ENCODE measurements at regions not wholly inside any gene's neighbourhood (a gene's known extent, or its start where the extent isn't known, plus 50 kb on each side); places are given as distances from the start of the nearest gene placed in this dataset.

DNA sequence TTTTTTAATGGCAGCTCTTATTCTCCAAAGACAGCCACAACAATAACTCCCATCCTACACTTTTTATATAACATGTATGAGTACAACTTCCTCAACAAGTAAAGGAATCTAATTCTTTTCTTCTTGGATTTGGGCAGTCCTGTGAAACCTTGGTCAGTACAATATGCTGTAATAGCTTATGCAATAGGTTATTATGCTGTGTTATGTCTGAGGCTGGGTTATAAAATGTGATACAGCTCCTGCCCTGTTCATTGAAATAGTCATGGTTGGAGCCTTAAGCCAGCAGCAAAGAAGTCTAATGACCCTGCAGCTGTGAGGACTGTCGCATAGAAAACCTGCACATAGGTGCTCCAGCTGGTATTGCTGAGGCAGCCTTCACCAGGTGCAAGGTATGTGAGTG lies 215.8 kb upstream of the RASGEF1B start:
- H3K9me3 Mint-ChIP-seq = no peaks in the 10 kb centered on the region
- no peaks in the 10 kb centered on the region for H3K79me2 ChIP-seq (ENCODE audit: low read depth)
- no peaks in the 10 kb centered on the region for H3K9me3 ChIP-seq (ENCODE audit: low read depth)
- H2AFZ ChIP-seq (replicated peaks) = no peak overlapping the region
- no peaks in the 10 kb centered on the region for H3K36me3 ChIP-seq
- no peak overlapping the region for H3K27ac ChIP-seq
- DNase-seq (ENCODE audit: low spot score) = no peak
- no peak overlapping the region for H3K4me2 ChIP-seq
- no peak overlapping the region for H3K27ac Mint-ChIP-seq
- no peaks in the 10 kb centered on the region for H3F3A ChIP-seq (ENCODE audit: low read depth)
- H3K4me1 ChIP-seq = peaks cover 11% of the 10 kb centered on the region
- H4K20me1 ChIP-seq (ENCODE audit: low read depth) = no peaks in the 10 kb centered on the region
- H3K4me1 Mint-ChIP-seq = peaks cover 9% of the 10 kb centered on the region
- no peak overlapping the region for H3K4me3 ChIP-seq
- H3K36me3 Mint-ChIP-seq = no peaks in the 10 kb centered on the region
- no peaks in the 10 kb centered on the region for H3K27me3 Mint-ChIP-seq (ENCODE audit: insufficient read depth, low read depth)
- no peak overlapping the region for H3K9ac ChIP-seq
- no peak overlapping the region for H3K4me3 Mint-ChIP-seq
- no peak for TF ChIP-seq EZH2 (IDR thresholded peaks at IDR 0.05)
- no peak for TF ChIP-seq EZH2phosphoT487 (IDR thresholded peaks at IDR 0.05)
- TF ChIP-seq, protein P1, sequence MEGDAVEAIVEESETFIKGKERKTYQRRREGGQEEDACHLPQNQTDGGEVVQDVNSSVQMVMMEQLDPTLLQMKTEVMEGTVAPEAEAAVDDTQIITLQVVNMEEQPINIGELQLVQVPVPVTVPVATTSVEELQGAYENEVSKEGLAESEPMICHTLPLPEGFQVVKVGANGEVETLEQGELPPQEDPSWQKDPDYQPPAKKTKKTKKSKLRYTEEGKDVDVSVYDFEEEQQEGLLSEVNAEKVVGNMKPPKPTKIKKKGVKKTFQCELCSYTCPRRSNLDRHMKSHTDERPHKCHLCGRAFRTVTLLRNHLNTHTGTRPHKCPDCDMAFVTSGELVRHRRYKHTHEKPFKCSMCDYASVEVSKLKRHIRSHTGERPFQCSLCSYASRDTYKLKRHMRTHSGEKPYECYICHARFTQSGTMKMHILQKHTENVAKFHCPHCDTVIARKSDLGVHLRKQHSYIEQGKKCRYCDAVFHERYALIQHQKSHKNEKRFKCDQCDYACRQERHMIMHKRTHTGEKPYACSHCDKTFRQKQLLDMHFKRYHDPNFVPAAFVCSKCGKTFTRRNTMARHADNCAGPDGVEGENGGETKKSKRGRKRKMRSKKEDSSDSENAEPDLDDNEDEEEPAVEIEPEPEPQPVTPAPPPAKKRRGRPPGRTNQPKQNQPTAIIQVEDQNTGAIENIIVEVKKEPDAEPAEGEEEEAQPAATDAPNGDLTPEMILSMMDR (IDR thresholded peaks at IDR 0.05) = no peak
- no peaks in the 10 kb centered on the region for H3K27me3 ChIP-seq

DNA sequence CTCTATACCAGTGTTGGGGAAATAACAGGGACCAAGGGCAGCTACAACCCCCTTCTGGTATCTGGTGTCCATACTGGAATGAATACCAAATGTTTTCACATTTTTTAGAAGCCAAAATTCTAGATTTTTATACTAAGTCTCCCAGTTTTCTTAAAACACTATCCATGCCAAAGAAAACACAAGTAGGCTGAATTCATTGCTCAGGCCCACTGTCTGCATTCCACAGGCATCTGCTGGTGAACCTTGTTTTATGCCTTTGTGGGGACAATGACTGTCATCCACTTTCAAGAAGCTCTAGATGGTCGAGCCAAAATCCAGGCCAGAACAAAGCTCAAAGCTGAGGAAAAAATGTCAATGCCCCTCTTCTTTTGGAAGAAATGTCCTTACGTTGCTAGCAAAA lies 213.4 kb upstream of the RASGEF1B start:
- Histone ChIP-seq H3K4me2 (no peak overlapping the region), H3K36me3 (no peaks in the 10 kb centered on the region), H2AFZ (replicated peaks) (no peak overlapping the region), H3K27me3 (no peaks in the 10 kb centered on the region), H3K27ac (no peak overlapping the region), H3F3A (ENCODE audit: low read depth) (no peaks in the 10 kb centered on the region), H3K4me1 (peaks cover 24% of the 10 kb centered on the region), H4K20me1 (ENCODE audit: low read depth) (no peaks in the 10 kb centered on the region), H3K9me3 (ENCODE audit: low read depth) (no peaks in the 10 kb centered on the region), H3K9ac (no peak overlapping the region), H3K79me2 (ENCODE audit: low read depth) (no peaks in the 10 kb centered on the region), H3K4me3 (no peak overlapping the region)
- Mint-ChIP-seq H3K27ac (no peak overlapping the region), H3K9me3 (no peaks in the 10 kb centered on the region), H3K4me1 (peaks cover 7% of the 10 kb centered on the region), H3K36me3 (no peaks in the 10 kb centered on the region), H3K4me3 (no peak overlapping the region), H3K27me3 (ENCODE audit: insufficient read depth, low read depth) (no peaks in the 10 kb centered on the region)
- TF ChIP-seq, protein P1 (IDR thresholded peaks at IDR 0.05) = no peak
- TF ChIP-seq EZH2phosphoT487 (IDR thresholded peaks at IDR 0.05) (no peak), EZH2 (IDR thresholded peaks at IDR 0.05) (no peak)
- DNase-seq (ENCODE audit: low spot score) = no peak

DNA sequence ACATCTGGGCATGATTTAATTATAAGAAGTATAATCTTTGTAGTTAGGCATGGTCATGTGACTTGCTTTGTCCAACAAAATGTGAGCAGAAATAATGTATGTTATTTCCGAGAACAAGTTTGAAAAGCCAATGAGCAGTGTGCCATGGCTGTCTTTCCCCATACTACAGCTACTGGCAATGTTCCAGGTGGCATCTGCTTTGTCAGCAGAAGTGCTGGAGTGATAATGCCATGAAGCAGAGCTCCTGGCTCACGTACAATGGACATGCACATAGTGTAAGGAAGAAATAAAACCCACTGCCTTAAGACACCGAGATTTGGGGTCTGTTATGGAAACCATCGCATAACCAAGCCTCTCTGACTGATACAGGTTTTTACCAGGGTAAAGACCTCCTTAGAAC lies 212.6 kb upstream of the RASGEF1B start:
- Mint-ChIP-seq H3K4me1 (peaks cover 7% of the 10 kb centered on the region), H3K27me3 (ENCODE audit: insufficient read depth, low read depth) (no peaks in the 10 kb centered on the region), H3K36me3 (no peaks in the 10 kb centered on the region), H3K9me3 (no peaks in the 10 kb centered on the region), H3K4me3 (no peak overlapping the region), H3K27ac (no peak overlapping the region)
- no peak overlapping the region for H3K27ac ChIP-seq
- H3K36me3 ChIP-seq = no peaks in the 10 kb centered on the region
- H2AFZ ChIP-seq (replicated peaks) = no peak overlapping the region
- H3K9ac ChIP-seq = no peak overlapping the region
- H3K4me3 ChIP-seq = no peak overlapping the region
- H4K20me1 ChIP-seq (ENCODE audit: low read depth) = no peaks in the 10 kb centered on the region
- no peaks in the 10 kb centered on the region for H3K79me2 ChIP-seq (ENCODE audit: low read depth)
- DNase-seq (ENCODE audit: low spot score) = no peak
- TF ChIP-seq EZH2 (IDR thresholded peaks at IDR 0.05) (no peak), EZH2phosphoT487 (IDR thresholded peaks at IDR 0.05) (no peak)
- TF ChIP-seq, protein P1 (IDR thresholded peaks at IDR 0.05) = no peak
- H3F3A ChIP-seq (ENCODE audit: low read depth) = no peaks in the 10 kb centered on the region
- peaks cover 24% of the 10 kb centered on the region for H3K4me1 ChIP-seq
- H3K4me2 ChIP-seq = no peak overlapping the region
- H3K9me3 ChIP-seq (ENCODE audit: low read depth) = no peaks in the 10 kb centered on the region
- H3K27me3 ChIP-seq = no peaks in the 10 kb centered on the region

All from neural progenitor cell (in vitro differentiated cells).